ENCODE measurements at regions not wholly inside any gene's neighbourhood (a gene's known extent, or its start where the extent isn't known, plus 50 kb on each side); places are given as distances from the start of the nearest gene placed in this dataset.
A peak's percentile ranks its signal among the peaks of the same experiment; 100 is the strongest.
"Not testable (repeated sequence)": the region's sequence is repeated elsewhere in the genome, so short reads cannot be mapped to it uniquely, and the experiment has no call there.

DNA sequence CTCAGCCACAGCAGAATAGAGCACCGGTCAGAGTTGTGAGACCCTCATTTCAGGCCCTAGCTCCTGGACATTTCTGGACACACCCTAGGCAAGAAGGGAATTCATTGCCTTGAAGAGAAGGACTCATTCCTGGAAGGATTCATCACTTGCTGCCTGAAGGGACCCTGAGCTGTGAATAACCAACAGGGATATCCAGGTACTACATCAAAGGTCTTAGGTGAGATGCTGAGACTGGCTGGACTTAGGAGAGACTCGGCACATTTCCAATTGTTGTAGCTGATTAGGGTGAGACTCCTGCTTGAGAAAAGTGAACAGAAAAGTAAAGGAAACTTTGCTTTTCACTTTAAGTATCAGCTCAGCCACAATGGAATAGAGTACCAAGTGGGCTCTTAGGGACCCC is 208.1 kb upstream of the CDKN2B start:
- DNase-seq (ENCODE audit: low read depth in 2 of 2) = no peak

GRCh38 chr9:22225856-22226255 is 216.8 kb upstream of the CDKN2B start:
- DNase-seq (ENCODE audit: low read depth in 2 of 2) = not testable (repeated sequence)

DNA sequence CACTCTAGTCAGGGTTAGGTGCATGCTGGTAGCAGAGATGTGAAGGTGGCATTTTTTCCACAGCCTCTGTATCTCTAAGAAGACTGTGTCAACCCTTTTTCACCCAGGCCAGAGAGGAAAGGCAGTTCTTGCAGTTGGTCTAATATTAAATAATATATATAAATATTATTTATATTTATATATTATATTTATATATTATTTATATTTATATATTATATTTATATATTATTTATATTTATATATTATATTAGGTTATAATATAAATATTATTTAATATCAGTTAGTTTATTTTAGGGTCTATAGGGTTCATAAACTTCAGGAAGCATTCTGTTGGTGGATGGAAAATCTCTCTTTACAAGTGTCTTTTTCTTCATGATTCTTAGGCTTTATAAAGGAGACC is 218.6 kb upstream of the DMRTA1 start:
- DNase-seq (ENCODE audit: low read depth in 2 of 2) = no peak

DNA sequence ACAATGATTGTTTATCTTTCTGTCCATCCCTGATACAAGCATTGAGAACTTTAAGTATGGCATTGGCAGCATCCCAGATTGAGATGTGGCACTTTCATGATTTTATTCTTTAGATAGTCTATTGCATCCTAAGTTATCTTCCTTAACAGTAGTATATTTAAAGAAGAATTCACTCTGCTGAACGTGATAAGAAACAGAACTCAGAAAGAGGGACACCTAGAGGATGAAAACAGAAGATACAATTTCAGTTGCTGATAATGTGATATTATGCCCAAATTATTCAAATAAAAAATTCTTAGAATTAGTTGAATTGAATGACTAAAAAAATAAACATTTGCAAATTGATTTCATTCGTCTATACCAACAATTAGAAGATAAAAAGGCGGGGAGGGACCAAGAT is 218.1 kb upstream of the DMRTA1 start:
- DNase-seq (ENCODE audit: low read depth in 2 of 2) = no peak

- no peak for DNase-seq (ENCODE audit: low read depth in 2 of 2)
Measured at GRCh38 chr9:22229069-22229468, 217.6 kb upstream of the DMRTA1 start.

GRCh38 chr9:22231309-22231708 is 215.3 kb upstream of the DMRTA1 start:
- DNase-seq (ENCODE audit: low read depth in 2 of 2) = not testable (repeated sequence)

DNA sequence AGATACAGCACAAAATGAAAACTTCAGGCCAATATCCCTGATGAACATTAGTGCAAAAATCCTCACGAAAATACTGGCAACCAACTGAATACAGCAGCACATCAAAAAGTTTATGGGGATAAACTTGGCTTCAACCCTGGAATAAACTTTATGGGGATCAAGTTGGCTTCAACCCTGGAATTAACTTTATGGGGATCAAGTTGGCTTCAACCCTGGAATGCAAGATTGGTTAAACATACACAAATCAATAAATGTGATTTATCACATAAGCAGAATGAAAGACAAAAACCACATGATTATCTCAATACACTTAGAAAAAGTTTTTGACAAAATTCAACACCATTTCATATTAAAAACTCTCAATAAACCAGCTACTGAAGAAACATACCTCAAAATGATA is 213.7 kb upstream of the DMRTA1 start:
- no peak for DNase-seq (ENCODE audit: low read depth in 2 of 2)

DNA sequence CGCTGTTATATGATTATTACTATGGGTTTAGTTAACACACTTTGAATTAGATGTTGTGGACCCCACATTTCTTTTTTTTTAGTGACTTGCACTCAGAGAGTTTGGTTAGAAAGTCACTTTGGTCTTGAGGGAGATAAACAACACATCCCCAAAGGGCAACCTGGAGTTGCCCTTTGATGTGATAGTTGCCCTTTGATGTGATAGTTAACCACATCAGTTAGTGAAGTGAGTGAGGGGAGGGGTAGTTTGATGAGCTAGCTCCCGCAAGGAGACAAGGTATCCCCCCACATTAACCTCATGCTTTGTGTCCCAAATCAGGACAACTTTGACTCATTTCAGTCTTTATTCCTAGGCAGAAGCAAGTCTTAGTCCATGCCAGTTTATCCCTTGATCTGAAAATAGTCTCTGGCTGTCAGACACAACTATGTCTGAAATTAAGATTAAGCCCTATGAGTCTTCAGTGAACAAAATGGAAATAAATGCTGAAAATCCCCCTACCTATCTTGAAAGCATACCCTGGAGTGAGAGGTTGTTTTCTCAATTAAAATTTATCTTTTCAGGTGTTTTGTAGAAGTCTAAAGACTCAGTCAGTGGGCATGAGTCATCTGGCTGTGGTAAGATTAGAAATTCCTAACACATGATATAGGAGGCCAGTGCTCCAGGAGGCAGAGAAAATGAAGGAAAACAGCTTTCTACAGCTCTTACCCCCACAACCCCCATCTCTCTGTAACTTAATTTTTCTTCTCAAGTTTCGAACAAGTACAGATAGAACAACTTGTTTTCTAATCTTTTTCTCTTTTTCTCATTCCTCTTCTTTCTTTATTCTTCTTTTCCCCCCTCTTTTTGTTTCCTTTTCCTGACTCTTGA is 208.9 kb upstream of the DMRTA1 start:
- peak; percentile 58 to 66 for DNase-seq (ENCODE audit: low read depth in 2 of 2)

GRCh38 chr9:22238809-22239684 is 207.6 kb upstream of the DMRTA1 start:
- no peak for DNase-seq (ENCODE audit: low read depth in 2 of 2)

- no peak for DNase-seq (ENCODE audit: low read depth in 2 of 2)
Measured at GRCh38 chr9:22240619-22241018, 206.0 kb upstream of the DMRTA1 start.

DNA sequence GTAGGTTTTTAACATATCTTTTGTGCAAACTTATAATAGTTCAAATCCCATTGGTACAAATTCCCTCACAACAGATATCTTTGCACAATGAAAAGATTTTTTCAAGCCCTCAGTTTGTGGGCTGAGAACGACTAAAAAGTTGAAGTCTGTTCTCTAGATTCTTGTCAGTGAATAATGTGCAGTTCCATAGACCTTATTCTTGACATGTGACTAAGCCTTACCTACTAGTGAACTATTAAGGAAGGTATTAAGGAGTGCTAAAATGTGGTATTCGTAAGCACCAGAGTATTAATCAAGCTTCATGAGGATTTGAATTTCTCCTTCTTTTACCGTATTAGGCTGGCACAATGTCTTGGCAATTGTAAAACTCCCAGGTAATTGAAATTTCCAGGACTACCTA is 205.6 kb upstream of the DMRTA1 start:
- no peak for DNase-seq (ENCODE audit: low read depth in 2 of 2)

DNA sequence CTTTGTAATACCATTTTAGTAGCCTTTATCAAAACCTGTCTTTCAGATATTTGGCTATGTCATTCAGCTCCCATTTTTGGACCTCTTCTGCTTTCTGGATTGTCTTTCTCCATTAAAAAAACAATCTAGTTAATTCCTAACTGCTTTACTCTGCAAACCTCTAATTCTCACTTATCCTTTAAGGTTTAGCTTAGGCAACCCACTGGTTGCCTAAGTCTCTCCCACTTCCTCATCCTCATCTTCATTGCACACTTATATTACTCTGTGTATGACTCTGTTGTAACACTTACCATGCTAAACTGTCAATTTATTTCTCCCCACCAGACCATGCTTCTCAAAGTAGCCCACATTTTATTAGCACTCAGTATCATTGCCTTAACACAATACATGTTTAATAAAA is 205.0 kb upstream of the DMRTA1 start:
- DNase-seq (ENCODE audit: low read depth in 2 of 2) = no peak

DNA sequence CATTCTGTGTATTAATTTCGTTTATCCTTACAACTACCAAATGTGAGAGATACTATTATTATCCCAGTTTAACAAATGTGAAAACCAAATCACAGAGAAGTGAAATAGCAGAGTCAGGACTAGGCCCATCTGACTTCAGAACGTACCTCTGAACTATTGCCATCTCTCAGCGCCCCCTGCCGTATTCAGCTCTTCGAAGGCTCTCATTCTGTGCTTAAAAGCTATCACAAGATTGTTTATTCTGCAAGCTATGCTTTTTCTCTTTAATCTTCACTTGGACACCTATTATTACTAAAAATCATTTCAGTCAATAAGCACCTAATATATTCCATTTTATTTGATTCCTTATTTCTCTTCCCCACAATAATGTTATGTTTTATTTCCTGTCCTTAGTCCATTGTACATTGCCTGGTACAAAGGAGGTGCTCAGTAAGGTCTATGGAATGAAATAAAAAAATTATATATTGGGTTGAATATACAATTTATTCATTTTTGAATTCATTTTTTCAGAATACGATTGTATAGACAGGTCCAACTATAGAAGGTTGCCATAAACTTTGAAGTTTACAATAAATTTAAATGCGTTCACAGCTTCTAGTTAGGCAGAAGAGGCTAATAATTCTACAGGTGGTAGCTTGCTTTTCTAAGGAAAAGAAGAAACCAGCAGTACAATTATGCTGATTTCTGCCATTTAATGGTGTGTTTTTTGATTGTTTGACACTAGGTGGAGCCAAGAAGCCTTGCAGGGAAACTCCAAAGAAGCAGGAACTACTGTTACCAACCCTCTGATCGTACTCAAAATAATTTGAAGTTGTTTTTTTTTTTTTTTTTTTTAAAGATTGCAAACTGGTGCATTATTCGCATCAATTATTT is 202.2 kb upstream of the DMRTA1 start:
- DNase-seq (ENCODE audit: low read depth in 2 of 2) = peak in 1 of 2 experiments; percentile 17

DNA sequence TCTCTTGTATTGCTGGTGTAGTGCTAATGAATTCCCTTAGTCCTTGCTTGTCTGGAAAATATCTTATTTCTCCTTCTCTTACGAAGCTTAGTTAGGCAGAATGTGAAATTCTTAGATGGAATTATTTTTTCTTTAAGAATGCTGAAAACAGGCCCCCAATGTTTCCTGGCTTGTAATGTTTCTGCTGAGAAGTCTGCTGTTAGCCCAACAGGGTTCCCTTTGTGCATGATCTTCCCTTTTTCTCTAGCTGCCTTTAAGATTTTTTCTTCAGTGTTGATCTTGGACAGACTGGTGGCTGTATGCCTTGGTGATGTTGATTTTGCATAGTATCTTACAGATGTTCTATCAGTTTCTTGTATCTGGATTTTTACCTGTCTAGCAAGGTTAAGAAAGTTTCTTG is 191.3 kb upstream of the DMRTA1 start:
- no peak for DNase-seq (ENCODE audit: low read depth in 2 of 2)

GRCh38 chr9:22256381-22256780 is 190.2 kb upstream of the DMRTA1 start:
- no peak for DNase-seq (ENCODE audit: low read depth in 2 of 2)

GRCh38 chr9:22257026-22257816 is 189.4 kb upstream of the DMRTA1 start:
- no peak for DNase-seq (ENCODE audit: low read depth in 2 of 2)

GRCh38 chr9:22265038-22265437 is 181.6 kb upstream of the DMRTA1 start:
- DNase-seq (ENCODE audit: low read depth in 2 of 2) = no peak

DNA sequence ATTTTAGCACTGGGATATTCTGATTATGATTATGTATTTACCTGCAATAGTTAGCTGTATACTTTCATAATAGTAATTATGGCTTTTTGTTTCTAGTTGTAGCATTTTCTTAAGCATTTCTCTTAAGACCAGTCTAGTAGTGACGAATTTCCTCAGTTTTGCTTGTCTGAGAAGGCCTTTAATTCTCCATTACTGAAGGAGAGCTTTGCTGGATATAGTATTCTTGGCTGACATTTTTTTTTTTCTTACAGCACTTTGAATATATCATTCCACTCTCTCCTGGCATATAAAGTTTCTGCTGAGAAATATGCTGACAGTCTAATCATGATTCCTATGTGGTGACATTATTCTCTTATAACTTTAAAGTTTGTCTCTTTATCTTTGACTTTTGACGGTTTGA is 181.1 kb upstream of the DMRTA1 start:
- no peak for DNase-seq (ENCODE audit: low read depth in 2 of 2)

DNA sequence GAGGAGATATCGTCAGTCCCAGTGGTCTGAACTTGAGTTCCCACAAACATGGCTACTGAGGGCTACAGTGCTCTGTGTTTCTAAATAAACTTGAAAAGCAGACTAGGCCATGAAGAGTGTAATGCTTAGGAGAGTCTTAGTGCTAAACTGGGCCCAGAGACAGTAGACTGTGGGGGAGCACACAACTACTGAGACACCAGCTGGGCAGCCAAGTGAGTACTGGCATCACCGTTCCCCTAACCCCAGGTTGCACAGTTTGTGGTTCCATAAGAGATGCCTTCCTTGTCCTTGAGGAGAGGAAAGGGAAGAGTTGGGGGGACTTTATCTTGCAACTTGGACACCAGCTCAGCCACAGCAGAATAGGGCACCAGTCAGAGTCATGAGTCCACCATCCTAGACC is 172.1 kb upstream of the DMRTA1 start:
- no peak for DNase-seq (ENCODE audit: low read depth in 2 of 2)

DNA sequence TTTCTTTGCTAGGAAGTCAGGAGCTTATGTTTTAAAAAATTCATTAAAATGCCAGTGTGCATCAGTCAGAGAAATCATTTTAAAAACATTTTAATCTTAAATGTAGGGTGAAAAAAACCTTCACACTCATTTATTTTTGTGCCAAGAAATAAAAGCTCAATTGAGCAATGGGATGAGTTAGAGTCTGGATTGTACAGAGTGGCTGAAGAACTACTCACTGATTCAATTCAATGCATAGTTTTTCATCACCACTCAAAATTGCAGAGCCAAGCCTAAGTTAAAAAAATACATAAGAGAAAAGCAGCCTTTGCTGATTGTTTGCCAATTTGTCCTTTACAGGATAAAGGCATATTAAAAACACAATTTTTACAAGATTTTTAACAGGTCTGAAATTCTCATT is 168.2 kb upstream of the DMRTA1 start:
- no peak for DNase-seq (ENCODE audit: low read depth in 2 of 2)

DNA sequence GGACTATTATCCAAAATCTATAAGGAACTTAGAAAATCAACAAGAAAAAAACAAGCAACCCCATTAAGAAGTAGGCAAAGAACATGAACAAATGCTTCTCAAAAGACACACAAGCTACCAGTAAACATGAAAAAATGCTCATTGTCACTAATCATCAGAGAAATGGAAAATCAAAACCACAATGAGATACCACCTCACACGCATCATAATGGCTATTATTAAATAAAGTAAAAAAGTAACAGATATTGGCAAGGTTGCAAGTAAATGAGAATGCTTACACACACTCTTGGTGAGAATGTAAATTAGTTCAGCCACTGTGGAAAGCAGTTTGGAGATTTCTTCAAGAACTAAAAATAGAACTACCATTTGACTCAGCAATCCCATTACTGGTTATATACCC is 167.0 kb upstream of the DMRTA1 start:
- no peak for DNase-seq (ENCODE audit: low read depth in 2 of 2)
